ENCODE measurements at regions not wholly inside any gene's neighbourhood (a gene's known extent, or its start where the extent isn't known, plus 50 kb on each side); places are given as distances from the start of the nearest gene placed in this dataset.

- DNase-seq (no peak), ATAC-seq (no peak)
- Histone ChIP-seq H3K27me3 (no peaks in the 10 kb centered on the region), H3K4me1 (no peaks in the 10 kb centered on the region), H3K27ac (no peak overlapping the region), H3K4me3 (no peak overlapping the region), H3K9me3 (no peaks in the 10 kb centered on the region), H3K36me3 (replicated peaks in 1 of 2; ENCODE audit: insufficient read depth in 1 of 2, low read depth in 2 of 2) (no peaks in the 10 kb centered on the region)
- TF ChIP-seq CTCF (IDR thresholded peaks at IDR 0.05) (no peak), POLR2A (IDR thresholded peaks at IDR 0.05) (no peak)
- WGBS, 2 donors: 25 to 32% methylated on average over 3 of the region's 3 CpGs
- intact Hi-C loops (cut with DNase I): no loop called here
These were observed 525.6 kb downstream of the EPHA7 start for GRCh38 chr6:92893741-92894140.

- H3K9me3 ChIP-seq: no peaks in the 10 kb centered on the region
- ATAC-seq: no peak
- no peak for TF ChIP-seq CTCF (IDR thresholded peaks at IDR 0.05)
- TF ChIP-seq POLR2A (IDR thresholded peaks at IDR 0.05): no peak
- WGBS, 2 donors: 53 to 63% methylated on average over 1 of the region's 1 CpG
- no peak for DNase-seq
- no peak overlapping the region for H3K27ac ChIP-seq
- H3K4me1 ChIP-seq: no peaks in the 10 kb centered on the region
- no peaks in the 10 kb centered on the region for H3K27me3 ChIP-seq
- intact Hi-C loops (cut with DNase I): no loop called here
- H3K36me3 ChIP-seq (replicated peaks in 1 of 2; ENCODE audit: insufficient read depth in 1 of 2, low read depth in 2 of 2): no peaks in the 10 kb centered on the region
- H3K4me3 ChIP-seq: no peak overlapping the region
These were observed 526.7 kb downstream of the EPHA7 start for GRCh38 chr6:92892626-92893170.

- no peaks in the 10 kb centered on the region for H3K36me3 ChIP-seq (replicated peaks in 1 of 2; ENCODE audit: insufficient read depth in 1 of 2, low read depth in 2 of 2)
- intact Hi-C loops (cut with DNase I): no loop called here
- no peak overlapping the region for H3K27ac ChIP-seq
- no peaks in the 10 kb centered on the region for H3K4me1 ChIP-seq
- DNase-seq (no peak), ATAC-seq (no peak)
- TF ChIP-seq CTCF (IDR thresholded peaks at IDR 0.05) (no peak), POLR2A (IDR thresholded peaks at IDR 0.05) (no peak)
- no peaks in the 10 kb centered on the region for H3K9me3 ChIP-seq
- no peak overlapping the region for H3K4me3 ChIP-seq
- H3K27me3 ChIP-seq: no peaks in the 10 kb centered on the region
These were observed 531.0 kb downstream of the EPHA7 start for GRCh38 chr6:92888316-92888715.

GRCh38 chr6:92887871-92888270, 531.5 kb downstream of the EPHA7 start:
- TF ChIP-seq CTCF (IDR thresholded peaks at IDR 0.05) (no peak), POLR2A (IDR thresholded peaks at IDR 0.05) (no peak)
- Histone ChIP-seq H3K36me3 (replicated peaks in 1 of 2; ENCODE audit: insufficient read depth in 1 of 2, low read depth in 2 of 2) (no peaks in the 10 kb centered on the region), H3K9me3 (no peaks in the 10 kb centered on the region), H3K4me3 (no peak overlapping the region), H3K27ac (no peak overlapping the region), H3K4me1 (no peaks in the 10 kb centered on the region), H3K27me3 (no peaks in the 10 kb centered on the region)
- DNase-seq: no peak
- no peak for ATAC-seq
- intact Hi-C loops (cut with DNase I): no loop called here

DNA sequence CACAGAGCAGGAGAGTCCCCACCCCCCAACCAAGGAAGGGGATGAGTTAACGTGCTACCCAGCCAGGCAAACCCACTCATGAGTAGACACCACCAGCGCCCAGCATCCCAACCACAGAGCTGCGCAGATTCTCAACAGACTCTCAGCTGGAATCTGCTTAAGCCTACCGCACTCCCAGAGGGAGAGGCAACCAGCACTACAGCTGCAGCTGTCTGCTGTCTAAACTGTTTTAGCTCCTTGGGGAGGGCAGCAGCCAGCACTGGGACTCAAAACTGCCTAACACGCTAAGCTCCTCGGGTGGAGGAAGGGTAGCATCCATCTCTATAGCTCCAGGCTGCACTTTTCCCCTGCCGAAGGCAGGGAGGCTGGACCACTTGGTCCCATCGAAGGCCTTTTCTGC, 539.8 kb downstream of the EPHA7 start:
- no peaks in the 10 kb centered on the region for H3K9me3 ChIP-seq
- no peaks in the 10 kb centered on the region for H3K27me3 ChIP-seq
- no peaks in the 10 kb centered on the region for H3K4me1 ChIP-seq
- DNase-seq (no peak), ATAC-seq (no peak)
- intact Hi-C loops (cut with DNase I): no loop called here
- no peaks in the 10 kb centered on the region for H3K36me3 ChIP-seq (replicated peaks in 1 of 2; ENCODE audit: insufficient read depth in 1 of 2, low read depth in 2 of 2)
- no peak overlapping the region for H3K27ac ChIP-seq
- 78 to 91% methylated on average over 8 of the region's 8 CpGs for WGBS, 2 donors
- no peak overlapping the region for H3K4me3 ChIP-seq
- TF ChIP-seq POLR2A (IDR thresholded peaks at IDR 0.05): no peak
- TF ChIP-seq CTCF (IDR thresholded peaks at IDR 0.05): no peak

Measured in body of pancreas (tissue), 4 donors.